Right lobe of liver (tissue), 4 donors: ENCODE measurements at regions not wholly inside any gene's neighbourhood (a gene's known extent, or its start where the extent isn't known, plus 50 kb on each side); places are given as distances from the start of the nearest gene placed in this dataset.

Experiments
- CTCF ChIP-seq, 4 donors: fragments of 200-600 bp in 3 of 4; fragments of 450-650 bp in 1 of 4; IDR thresholded peaks; one replicate each; pipeline versions ENCODE4 v1.5.1 to v1.8.0; 2016 to 2022; ENCODE audit warnings: antibody characterized with exemption in 4 of 4, mild to moderate bottlenecking in 2 of 4
- POLR2A ChIP-seq: fragments of 450-650 bp; IDR thresholded peaks from one replicate; pipeline ENCODE4 v1.6.1; 2017; ENCODE audit warnings: antibody characterized with exemption, mild to moderate bottlenecking
- donor health status: DM: no; HTN: no; CAD: no.
- donor health status: DM: no; HTN: no; CAD: no.
- donor health status: DM: no; HTN: yes; CAD: no.

- TF ChIP-seq CTCF (IDR thresholded peaks at IDR 0.05), result no peak
- TF ChIP-seq POLR2A, result no peak
Observed at GRCh38 chr10:27410153-27410552, 94.0 kb upstream of the RAB18 start.
